ENCODE measurements at regions not wholly inside any gene's neighbourhood (a gene's known extent, or its start where the extent isn't known, plus 50 kb on each side); places are given as distances from the start of the nearest gene placed in this dataset.

- no peak overlapping the region for H2AFZ ChIP-seq (ENCODE audit: low read depth, low read length)
- no peak overlapping the region for H3K4me3 ChIP-seq (ENCODE audit: low read length)
- H3K9me3 ChIP-seq (ENCODE audit: low read length), result no peaks in the 10 kb centered on the region
- no peaks in the 10 kb centered on the region for H3K27me3 ChIP-seq (ENCODE audit: insufficient read depth, low read length)
- no peaks in the 10 kb centered on the region for H3K36me3 ChIP-seq (ENCODE audit: insufficient read depth, low read length)
- no peaks in the 10 kb centered on the region for H3K4me1 ChIP-seq (ENCODE audit: insufficient read depth, low read length)
These were observed 69.9 kb upstream of the COMTD1 start for GRCh38 chr10:75305675-75306074.

DNA sequence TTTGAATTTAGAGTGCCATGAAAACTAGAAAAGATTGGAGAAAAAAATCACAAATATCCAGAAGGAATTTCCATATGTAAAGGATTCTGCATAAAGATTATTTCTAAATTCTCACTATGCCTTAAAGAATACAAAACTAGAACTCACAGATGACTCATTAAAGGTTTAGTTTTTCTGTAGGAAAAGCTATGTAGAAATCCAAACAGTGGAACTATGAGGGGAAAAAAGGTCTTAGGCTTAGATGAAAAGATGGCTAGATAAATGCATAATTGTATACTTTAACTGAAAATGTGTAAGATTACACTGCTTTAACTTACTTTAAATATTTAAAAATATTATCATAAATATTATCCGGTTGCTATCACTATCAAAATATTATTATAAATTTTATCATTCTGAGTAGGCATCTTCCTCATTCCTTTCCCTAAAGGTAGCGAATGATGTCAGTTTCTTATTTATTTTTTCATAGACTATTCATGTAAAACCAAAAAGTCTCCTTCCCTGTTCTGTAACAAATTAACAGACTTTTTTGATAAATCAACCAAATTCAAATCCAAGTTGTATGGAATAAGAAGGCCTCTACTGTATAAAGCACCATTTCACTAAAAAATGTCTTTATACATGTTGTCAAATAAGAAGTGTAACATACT is 69.1 kb upstream of the COMTD1 start:
- Histone ChIP-seq H2AFZ (ENCODE audit: low read depth, low read length) (no peak overlapping the region), H3K4me1 (ENCODE audit: insufficient read depth, low read length) (no peaks in the 10 kb centered on the region), H3K36me3 (ENCODE audit: insufficient read depth, low read length) (no peaks in the 10 kb centered on the region), H3K4me3 (ENCODE audit: low read length) (no peak overlapping the region), H3K27me3 (ENCODE audit: insufficient read depth, low read length) (no peaks in the 10 kb centered on the region), H3K9me3 (ENCODE audit: low read length) (no peaks in the 10 kb centered on the region)

- Histone ChIP-seq H2AFZ (ENCODE audit: low read depth, low read length) (no peak overlapping the region), H3K9me3 (ENCODE audit: low read length) (no peaks in the 10 kb centered on the region)
These were observed 68.6 kb upstream of the COMTD1 start for GRCh38 chr10:75304313-75304712.

DNA sequence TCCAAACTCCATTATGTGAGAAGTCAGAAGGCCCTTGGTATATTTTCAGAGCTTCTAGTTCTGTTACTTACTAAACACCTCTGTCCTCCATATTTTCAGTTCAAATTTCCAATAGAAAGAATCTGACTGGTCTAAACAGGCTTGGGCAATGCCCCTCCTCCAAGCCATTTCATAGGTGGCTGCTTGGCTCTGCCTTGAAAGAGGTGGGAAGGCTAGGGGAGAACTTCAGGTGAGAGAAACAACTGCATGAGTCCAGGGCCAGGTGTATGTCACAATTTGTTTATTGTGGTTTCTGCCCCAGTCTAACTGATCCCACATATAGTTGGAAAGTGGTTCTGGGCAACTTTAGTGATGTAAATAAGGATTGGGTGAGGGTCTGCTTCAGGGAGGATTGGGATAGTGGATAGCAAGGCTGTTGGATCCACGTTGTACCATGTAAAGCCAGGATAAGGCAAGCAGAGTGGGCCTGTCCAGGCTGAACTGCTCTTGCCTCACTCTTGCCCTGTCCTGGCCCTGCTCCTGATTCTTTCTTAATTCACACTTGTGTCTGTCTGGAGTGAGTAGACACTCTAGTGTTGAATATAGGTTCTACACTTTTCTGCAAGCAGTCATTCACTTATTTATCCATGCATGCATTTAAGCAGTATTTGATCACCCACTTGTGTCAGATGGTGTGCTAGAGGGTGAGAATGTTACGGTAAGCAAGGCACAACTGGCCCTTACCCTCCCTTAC is 67.5 kb upstream of the COMTD1 start:
- Histone ChIP-seq H3K4me1 (ENCODE audit: insufficient read depth, low read length) (no peaks in the 10 kb centered on the region), H3K27me3 (ENCODE audit: insufficient read depth, low read length) (no peaks in the 10 kb centered on the region), H3K9me3 (ENCODE audit: low read length) (no peaks in the 10 kb centered on the region), H3K36me3 (ENCODE audit: insufficient read depth, low read length) (no peaks in the 10 kb centered on the region), H3K4me3 (ENCODE audit: low read length) (no peak overlapping the region), H2AFZ (ENCODE audit: low read depth, low read length) (no peak overlapping the region)

More at GRCh38 chr10:75304313-75304712, 68.6 kb upstream of the COMTD1 start:
- no peaks in the 10 kb centered on the region for H3K36me3 ChIP-seq (ENCODE audit: insufficient read depth, low read length)
- H3K4me1 ChIP-seq (ENCODE audit: insufficient read depth, low read length), result no peaks in the 10 kb centered on the region
- no peaks in the 10 kb centered on the region for H3K27me3 ChIP-seq (ENCODE audit: insufficient read depth, low read length)
- H3K4me3 ChIP-seq (ENCODE audit: low read length), result no peak overlapping the region

GRCh38 chr10:75302029-75302428 is 66.3 kb upstream of the COMTD1 start:
- Histone ChIP-seq H3K27me3 (ENCODE audit: insufficient read depth, low read length) (peaks cover 4% of the 10 kb centered on the region), H3K9me3 (ENCODE audit: low read length) (no peaks in the 10 kb centered on the region), H2AFZ (ENCODE audit: low read depth, low read length) (no peak overlapping the region), H3K4me1 (ENCODE audit: insufficient read depth, low read length) (no peaks in the 10 kb centered on the region), H3K36me3 (ENCODE audit: insufficient read depth, low read length) (no peaks in the 10 kb centered on the region), H3K4me3 (ENCODE audit: low read length) (no peak overlapping the region)

DNA sequence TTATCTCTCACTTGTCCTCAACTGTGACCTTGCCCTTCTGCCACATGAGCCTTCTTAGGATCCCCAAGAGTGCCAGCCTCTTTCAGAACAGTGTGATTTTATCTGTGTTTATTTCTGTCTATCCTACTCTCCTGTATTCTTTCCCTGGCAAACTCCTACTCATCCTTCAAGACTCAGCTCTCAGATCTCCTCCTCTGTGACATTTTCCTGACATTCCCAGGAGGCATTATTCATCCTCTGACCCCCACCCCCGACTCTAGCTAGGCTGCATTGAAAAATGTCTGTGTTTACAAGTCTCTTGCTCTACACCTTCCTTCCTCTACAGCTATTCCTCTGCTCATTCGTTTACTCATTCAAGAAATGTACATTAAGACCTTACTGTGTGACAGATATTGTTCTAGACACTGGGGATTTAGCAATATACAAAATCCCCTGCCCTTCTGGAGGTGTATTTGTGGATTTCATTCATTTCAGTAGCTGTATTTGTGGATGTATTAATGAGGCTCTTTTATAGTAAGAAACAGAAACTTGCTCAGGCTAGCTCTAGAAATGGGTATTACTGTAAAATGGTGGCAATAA is 61.4 kb upstream of the COMTD1 start:
- H2AFZ ChIP-seq (ENCODE audit: low read depth, low read length), result no peak overlapping the region
- no peaks in the 10 kb centered on the region for H3K36me3 ChIP-seq (ENCODE audit: insufficient read depth, low read length)
- H3K27me3 ChIP-seq (ENCODE audit: insufficient read depth, low read length), result peaks cover 17% of the 10 kb centered on the region
- H3K4me3 ChIP-seq (ENCODE audit: low read length), result no peak overlapping the region
- peaks cover 14% of the 10 kb centered on the region for H3K4me1 ChIP-seq (ENCODE audit: insufficient read depth, low read length)
- no peaks in the 10 kb centered on the region for H3K9me3 ChIP-seq (ENCODE audit: low read length)

DNA sequence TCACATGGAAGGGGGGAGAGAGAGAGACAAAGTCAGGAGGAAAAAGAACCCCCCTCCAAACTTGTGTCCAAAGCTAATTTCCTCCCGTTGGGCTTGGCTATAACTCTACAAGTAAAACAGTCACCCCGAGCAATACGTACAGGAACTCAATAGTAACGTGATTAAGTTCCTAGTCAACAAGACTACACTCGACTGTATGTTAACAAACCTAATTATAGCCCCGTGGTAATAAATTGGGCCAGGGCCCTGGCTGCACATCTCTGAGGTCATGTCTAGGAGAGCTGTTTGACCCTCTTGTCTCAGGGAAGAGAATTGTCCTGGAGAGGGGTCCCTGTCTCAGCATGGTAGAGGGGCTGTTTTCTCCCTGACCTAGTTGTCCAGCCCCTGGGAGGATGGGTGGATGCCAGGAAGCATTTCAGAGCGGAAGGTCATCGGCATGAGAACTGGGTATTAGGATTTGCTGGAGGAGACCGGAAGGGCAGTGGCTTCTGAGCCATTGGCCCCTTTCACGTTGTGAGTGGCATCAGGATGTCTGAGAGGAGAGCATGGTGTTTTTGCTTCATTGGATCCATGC is 60.2 kb upstream of the COMTD1 start:
- H3K36me3 ChIP-seq (ENCODE audit: insufficient read depth, low read length), result no peaks in the 10 kb centered on the region

DNA sequence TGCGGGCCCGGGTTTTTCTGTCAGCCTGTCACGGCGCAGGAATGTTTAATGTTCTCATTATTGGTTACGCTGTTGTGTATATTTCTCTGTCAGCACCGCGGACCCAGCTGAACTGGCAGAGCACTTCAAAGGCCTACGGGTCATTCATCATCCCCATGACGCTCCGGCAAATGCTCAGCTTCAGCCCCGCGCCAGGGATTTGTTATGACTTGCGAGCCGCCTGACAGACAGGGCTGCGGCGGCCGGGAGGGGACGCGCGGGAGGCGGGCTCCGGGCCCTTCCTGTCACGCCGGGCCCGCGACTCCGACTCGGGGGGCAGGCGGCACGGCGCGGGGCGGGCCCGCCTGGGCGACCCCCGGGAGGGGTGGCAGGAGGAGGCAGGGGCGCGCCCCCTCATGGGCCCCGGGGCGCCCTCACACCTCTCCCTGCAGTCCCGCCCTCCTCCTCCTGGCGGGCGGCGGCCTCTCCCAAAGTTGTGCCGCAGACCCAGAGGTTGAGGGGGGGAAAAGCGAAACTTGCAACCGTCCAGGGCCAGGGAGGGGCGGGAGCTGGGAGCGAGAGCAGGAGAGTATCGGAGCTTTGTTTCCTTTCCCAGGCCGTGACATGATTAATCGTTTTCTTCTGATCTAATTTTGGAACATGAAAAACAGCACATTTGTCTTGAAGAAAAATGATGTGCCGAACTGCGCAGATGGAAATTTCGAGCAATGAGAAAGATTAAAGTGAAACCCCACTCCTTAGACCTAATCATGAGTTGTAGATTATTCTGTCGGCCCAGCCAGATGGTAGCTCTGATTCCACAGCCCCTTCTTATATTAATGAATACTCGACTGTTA is 59.3 kb upstream of the COMTD1 start:
- peak overlapping the region; percentile 56 for H3K4me3 ChIP-seq (ENCODE audit: low read length)
- peaks cover 14% of the 10 kb centered on the region for H3K4me1 ChIP-seq (ENCODE audit: insufficient read depth, low read length)
- no peaks in the 10 kb centered on the region for H3K36me3 ChIP-seq (ENCODE audit: insufficient read depth, low read length)
- peaks cover 17% of the 10 kb centered on the region for H3K27me3 ChIP-seq (ENCODE audit: insufficient read depth, low read length)
- no peaks in the 10 kb centered on the region for H3K9me3 ChIP-seq (ENCODE audit: low read length)
- peak overlapping the region; percentile 98 for H2AFZ ChIP-seq (ENCODE audit: low read depth, low read length)

More for the DNA sequence above, 60.2 kb upstream of the COMTD1 start:
- no peaks in the 10 kb centered on the region for H3K9me3 ChIP-seq (ENCODE audit: low read length)
- H2AFZ ChIP-seq (ENCODE audit: low read depth, low read length), result peak overlapping the region; percentile 98
- H3K27me3 ChIP-seq (ENCODE audit: insufficient read depth, low read length), result peaks cover 17% of the 10 kb centered on the region
- peaks cover 14% of the 10 kb centered on the region for H3K4me1 ChIP-seq (ENCODE audit: insufficient read depth, low read length)
- peak overlapping the region; percentile 56 for H3K4me3 ChIP-seq (ENCODE audit: low read length)

DNA sequence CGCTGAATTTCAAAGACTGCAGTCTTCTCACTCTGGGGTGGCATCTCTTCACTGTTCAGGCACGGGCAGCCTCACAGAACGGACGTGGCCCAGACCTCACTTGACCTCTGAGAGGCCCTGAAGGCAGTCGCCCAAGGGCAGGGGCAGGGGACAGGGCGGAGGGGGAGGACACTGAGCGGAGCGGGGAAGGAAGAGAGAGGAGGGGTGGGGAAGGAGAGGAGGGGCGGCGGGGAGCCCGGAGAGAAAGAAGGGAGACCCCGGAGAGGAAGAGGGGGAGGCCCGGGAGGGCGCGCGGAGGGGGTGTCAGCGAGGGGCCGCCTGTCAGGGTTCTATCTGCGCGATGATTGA is 58.7 kb upstream of the COMTD1 start:
- Histone ChIP-seq H3K27me3 (ENCODE audit: insufficient read depth, low read length) (peaks cover 17% of the 10 kb centered on the region), H3K36me3 (ENCODE audit: insufficient read depth, low read length) (no peaks in the 10 kb centered on the region), H3K9me3 (ENCODE audit: low read length) (no peaks in the 10 kb centered on the region), H3K4me3 (ENCODE audit: low read length) (peak overlapping the region; percentile 56), H2AFZ (ENCODE audit: low read depth, low read length) (peak overlapping the region; percentile 98), H3K4me1 (ENCODE audit: insufficient read depth, low read length) (peaks cover 14% of the 10 kb centered on the region)

DNA sequence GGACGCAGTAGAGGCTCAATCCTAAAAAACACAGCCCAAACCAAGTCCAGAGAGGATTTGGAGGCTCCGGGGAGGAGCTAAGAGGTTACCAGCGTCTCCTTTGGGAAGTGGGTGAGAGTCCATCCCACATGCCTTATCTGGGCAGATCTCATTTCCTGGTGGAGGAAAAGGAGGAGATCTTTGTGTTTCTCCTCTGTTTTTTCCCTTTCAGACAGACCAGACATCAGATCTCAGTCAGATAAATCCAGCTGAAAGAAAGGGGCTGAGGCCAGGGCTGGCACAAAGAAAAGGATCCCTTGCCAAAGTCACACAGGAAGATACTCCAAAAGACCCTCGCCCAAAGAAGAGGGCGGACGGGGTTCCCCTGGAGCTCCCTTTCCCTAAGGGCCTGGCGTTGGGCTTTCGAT is 58.3 kb upstream of the COMTD1 start:
- Histone ChIP-seq H3K4me1 (ENCODE audit: insufficient read depth, low read length) (peaks cover 14% of the 10 kb centered on the region), H3K9me3 (ENCODE audit: low read length) (no peaks in the 10 kb centered on the region), H3K4me3 (ENCODE audit: low read length) (peak overlapping the region; percentile 56), H3K27me3 (ENCODE audit: insufficient read depth, low read length) (peaks cover 17% of the 10 kb centered on the region), H3K36me3 (ENCODE audit: insufficient read depth, low read length) (no peaks in the 10 kb centered on the region), H2AFZ (ENCODE audit: low read depth, low read length) (peak overlapping the region; percentile 98)

GRCh38 chr10:75293446-75293820 is 57.7 kb upstream of the COMTD1 start:
- Histone ChIP-seq H3K27me3 (ENCODE audit: insufficient read depth, low read length) (peaks cover 17% of the 10 kb centered on the region), H3K4me3 (ENCODE audit: low read length) (no peak overlapping the region), H2AFZ (ENCODE audit: low read depth, low read length) (no peak overlapping the region), H3K9me3 (ENCODE audit: low read length) (no peaks in the 10 kb centered on the region), H3K36me3 (ENCODE audit: insufficient read depth, low read length) (no peaks in the 10 kb centered on the region), H3K4me1 (ENCODE audit: insufficient read depth, low read length) (peaks cover 14% of the 10 kb centered on the region)

- Histone ChIP-seq H3K4me3 (ENCODE audit: low read length) (no peak overlapping the region), H3K4me1 (ENCODE audit: insufficient read depth, low read length) (peaks cover 14% of the 10 kb centered on the region), H3K27me3 (ENCODE audit: insufficient read depth, low read length) (peaks cover 17% of the 10 kb centered on the region), H2AFZ (ENCODE audit: low read depth, low read length) (no peak overlapping the region), H3K36me3 (ENCODE audit: insufficient read depth, low read length) (no peaks in the 10 kb centered on the region), H3K9me3 (ENCODE audit: low read length) (no peaks in the 10 kb centered on the region)
These were observed 57.2 kb upstream of the COMTD1 start for GRCh38 chr10:75292794-75293445.
